ENCODE measurements at regions not wholly inside any gene's neighbourhood (a gene's known extent, or its start where the extent isn't known, plus 50 kb on each side); places are given as distances from the start of the nearest gene placed in this dataset.

DNA sequence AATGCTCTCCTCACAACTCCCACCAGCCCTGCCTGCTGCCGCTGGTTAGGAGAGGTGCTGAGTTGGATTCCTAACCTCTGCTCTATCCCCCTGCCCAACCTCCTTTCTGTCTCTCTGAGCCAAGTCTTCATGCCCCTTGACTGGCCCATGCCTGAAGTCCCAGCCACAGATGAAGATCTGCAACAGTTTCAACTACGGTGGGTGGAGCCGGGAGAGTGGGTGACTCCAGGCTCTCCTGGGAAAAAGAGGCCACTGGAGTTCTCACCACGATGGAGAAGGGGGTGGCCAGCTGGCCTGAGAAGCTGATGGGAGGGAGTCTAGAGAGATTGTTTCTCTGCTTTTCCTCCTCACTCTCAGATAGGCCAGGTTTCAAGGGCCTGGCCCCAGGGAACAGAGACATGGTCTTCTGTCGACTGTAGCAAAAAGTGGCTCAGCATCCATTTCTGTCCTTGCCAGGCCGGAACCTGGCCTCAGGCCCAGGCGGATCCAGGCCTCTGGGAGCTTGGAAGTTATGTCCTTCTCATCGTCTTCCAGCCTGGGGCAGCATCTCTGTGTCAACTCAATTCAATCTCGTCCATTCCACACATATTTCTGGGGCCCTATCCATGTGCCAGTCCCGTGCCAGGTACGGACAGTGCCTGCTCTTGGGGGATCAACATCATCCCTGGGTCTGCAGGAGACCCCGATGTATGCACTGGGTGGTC, 75.3 kb downstream of the INHBB start:
- H3K4me1 ChIP-seq (ENCODE audit: control insufficient read depth in 1 of 2, insufficient read depth in 1 of 2, low read depth in 1 of 2, low read length in 1 of 2), result no peaks in the 10 kb centered on the region
- no peaks in the 10 kb centered on the region for H3K9me3 ChIP-seq
- peaks cover 56% of the 10 kb centered on the region for H3K27me3 ChIP-seq
- H3K4me3 ChIP-seq (ENCODE audit: low read depth in 1 of 2, low read length in 1 of 2), result no peak overlapping the region
- no peaks in the 10 kb centered on the region for H3K36me3 ChIP-seq
- no peak overlapping the region for H3K27ac ChIP-seq
- TF ChIP-seq, protein P1, sequence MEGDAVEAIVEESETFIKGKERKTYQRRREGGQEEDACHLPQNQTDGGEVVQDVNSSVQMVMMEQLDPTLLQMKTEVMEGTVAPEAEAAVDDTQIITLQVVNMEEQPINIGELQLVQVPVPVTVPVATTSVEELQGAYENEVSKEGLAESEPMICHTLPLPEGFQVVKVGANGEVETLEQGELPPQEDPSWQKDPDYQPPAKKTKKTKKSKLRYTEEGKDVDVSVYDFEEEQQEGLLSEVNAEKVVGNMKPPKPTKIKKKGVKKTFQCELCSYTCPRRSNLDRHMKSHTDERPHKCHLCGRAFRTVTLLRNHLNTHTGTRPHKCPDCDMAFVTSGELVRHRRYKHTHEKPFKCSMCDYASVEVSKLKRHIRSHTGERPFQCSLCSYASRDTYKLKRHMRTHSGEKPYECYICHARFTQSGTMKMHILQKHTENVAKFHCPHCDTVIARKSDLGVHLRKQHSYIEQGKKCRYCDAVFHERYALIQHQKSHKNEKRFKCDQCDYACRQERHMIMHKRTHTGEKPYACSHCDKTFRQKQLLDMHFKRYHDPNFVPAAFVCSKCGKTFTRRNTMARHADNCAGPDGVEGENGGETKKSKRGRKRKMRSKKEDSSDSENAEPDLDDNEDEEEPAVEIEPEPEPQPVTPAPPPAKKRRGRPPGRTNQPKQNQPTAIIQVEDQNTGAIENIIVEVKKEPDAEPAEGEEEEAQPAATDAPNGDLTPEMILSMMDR (IDR thresholded peaks at IDR 0.05), result no peak

DNA sequence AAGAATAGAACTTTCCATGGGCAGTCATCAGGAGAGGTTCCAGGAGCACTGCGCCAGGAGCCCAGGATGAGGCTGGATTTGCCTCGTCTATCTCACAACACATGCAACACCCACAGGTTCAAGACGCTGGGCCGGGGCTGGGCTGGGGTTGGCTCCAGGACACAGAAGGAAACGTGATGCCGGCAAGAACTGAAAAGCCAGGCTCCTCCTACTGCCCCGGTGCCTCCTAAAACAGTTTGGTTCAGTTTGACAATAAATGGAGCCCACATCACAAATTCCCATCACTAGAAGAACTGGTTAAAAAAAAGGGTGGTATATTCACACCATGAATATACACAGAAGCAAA, 75.9 kb downstream of the INHBB start:
- H3K27ac ChIP-seq, result no peak overlapping the region
- H3K36me3 ChIP-seq, result no peaks in the 10 kb centered on the region
- no peak overlapping the region for H3K4me3 ChIP-seq (ENCODE audit: low read depth in 1 of 2, low read length in 1 of 2)
- no peaks in the 10 kb centered on the region for H3K9me3 ChIP-seq
- peaks cover 56% of the 10 kb centered on the region for H3K27me3 ChIP-seq
- no peaks in the 10 kb centered on the region for H3K4me1 ChIP-seq (ENCODE audit: control insufficient read depth in 1 of 2, insufficient read depth in 1 of 2, low read depth in 1 of 2, low read length in 1 of 2)
- TF ChIP-seq, protein P1 (IDR thresholded peaks at IDR 0.05), result no peak

DNA sequence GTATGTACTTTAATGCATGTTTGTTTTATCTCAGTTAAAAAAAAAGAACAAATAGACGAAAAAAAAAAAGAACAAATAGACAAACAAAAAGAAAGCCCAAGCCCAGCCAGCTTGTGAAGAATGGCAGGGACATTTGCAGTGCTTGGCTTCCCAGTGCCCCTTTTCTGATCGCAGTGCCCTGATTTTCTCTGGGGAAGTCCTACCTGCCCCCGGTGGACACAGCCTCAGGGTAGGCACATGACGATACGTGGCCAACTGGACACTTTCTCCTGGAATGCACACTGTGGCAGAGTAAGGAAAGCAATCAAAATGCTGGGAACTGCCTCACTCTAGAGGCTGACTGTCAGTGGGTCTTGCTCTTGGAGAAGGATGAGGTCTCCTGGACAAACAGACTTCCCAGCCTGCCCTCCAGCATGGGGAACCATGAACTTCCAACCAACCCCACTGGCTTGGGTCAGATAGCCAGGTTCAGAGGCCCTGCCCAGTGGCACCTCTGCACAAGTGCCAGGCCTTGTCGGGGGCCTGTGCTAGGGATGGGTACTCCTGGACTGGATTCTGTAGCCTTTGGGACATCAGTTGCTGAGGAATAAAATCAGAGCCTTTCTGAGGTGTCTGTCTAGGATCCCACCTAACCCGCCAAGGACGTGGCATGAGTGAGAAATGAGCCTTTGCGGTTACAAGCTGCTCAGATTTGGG, 76.7 kb downstream of the INHBB start:
- H3K4me3 ChIP-seq (ENCODE audit: low read depth in 1 of 2, low read length in 1 of 2), result no peak overlapping the region
- no peaks in the 10 kb centered on the region for H3K9me3 ChIP-seq
- TF ChIP-seq, protein P1 (IDR thresholded peaks at IDR 0.05), result no peak
- peaks cover 61% of the 10 kb centered on the region for H3K27me3 ChIP-seq
- H3K4me1 ChIP-seq (ENCODE audit: control insufficient read depth in 1 of 2, insufficient read depth in 1 of 2, low read depth in 1 of 2, low read length in 1 of 2), result no peaks in the 10 kb centered on the region
- no peaks in the 10 kb centered on the region for H3K36me3 ChIP-seq
- no peak overlapping the region for H3K27ac ChIP-seq

DNA sequence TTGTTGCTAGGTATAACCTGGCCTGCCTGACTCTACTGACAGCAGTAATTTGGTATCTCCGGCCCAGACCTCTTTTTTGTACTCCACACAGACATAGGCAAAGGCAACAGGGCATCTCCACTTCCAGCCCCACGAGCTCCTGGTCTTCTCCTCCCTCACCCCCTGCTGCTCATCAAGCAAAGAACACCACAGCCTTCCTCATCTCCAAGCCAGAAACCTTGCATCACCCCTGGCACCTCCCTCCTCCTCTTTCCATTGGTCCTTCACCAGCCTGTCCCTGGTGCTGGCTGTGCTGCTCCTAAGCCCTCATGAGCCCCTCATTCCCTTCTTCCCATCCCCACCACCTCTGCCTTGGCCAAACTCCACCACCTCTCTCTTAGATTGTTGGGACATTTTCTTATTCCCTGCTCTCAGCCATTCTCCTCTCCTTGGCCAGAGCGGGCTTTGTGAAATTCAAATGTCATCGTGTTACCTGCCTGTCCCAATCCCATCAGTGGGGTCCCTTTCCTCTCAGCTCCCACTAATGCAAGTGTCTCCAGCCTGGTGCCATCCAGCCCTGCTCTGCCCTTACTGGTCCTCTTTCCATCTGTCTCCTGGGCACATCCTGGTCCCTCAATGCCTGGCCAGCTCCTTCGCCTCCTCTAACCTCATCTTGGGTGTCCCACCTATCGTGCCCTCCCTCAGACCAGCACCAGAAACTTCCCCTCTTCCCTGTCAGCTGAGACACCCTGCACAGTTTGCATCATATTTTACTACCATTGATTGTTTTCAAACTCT, 77.4 kb downstream of the INHBB start:
- Histone ChIP-seq H3K27ac (no peak overlapping the region), H3K27me3 (peaks cover 61% of the 10 kb centered on the region), H3K36me3 (no peaks in the 10 kb centered on the region), H3K4me1 (ENCODE audit: control insufficient read depth in 1 of 2, insufficient read depth in 1 of 2, low read depth in 1 of 2, low read length in 1 of 2) (no peaks in the 10 kb centered on the region), H3K9me3 (no peaks in the 10 kb centered on the region), H3K4me3 (ENCODE audit: low read depth in 1 of 2, low read length in 1 of 2) (no peak overlapping the region)
- TF ChIP-seq, protein P1 (IDR thresholded peaks at IDR 0.05), result no peak

DNA sequence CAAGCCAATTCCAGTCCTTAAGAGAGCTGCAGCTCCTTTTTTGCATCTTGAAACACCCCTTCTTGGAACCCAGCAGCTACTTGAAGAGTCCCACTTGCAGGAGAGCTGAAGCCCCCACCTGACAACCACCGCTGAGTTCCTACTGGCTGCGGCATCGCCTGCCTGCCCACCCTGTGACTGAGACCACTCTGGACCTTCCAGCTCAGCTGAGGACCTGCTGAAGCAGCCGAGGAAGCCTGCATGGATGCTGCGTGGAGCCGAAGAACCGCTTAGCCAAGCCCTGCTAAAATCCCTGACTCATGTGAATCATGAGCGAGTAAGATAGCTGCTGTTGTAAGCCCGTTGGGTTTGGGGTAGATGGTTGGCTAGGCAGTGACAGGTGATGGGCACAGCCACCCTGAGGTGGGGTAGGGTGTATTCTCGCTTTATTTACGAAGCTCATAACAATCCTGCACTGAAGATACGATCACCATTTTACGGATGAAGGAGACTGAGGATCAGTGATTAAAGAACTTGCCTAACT, 78.4 kb downstream of the INHBB start:
- H3K27me3 ChIP-seq, result peaks cover 56% of the 10 kb centered on the region
- TF ChIP-seq, protein P1 (IDR thresholded peaks at IDR 0.05), result no peak
- no peak overlapping the region for H3K4me3 ChIP-seq (ENCODE audit: low read depth in 1 of 2, low read length in 1 of 2)
- H3K4me1 ChIP-seq (ENCODE audit: control insufficient read depth in 1 of 2, insufficient read depth in 1 of 2, low read depth in 1 of 2, low read length in 1 of 2), result no peaks in the 10 kb centered on the region
- no peak overlapping the region for H3K27ac ChIP-seq
- no peaks in the 10 kb centered on the region for H3K36me3 ChIP-seq
- no peaks in the 10 kb centered on the region for H3K9me3 ChIP-seq

All from neutrophil (primary cell).